Central memory CD4-positive, alpha-beta T cell (primary cell): ENCODE measurements at regions not wholly inside any gene's neighbourhood (a gene's known extent, or its start where the extent isn't known, plus 50 kb on each side); places are given as distances from the start of the nearest gene placed in this dataset.

ENCODE experiments used
- DNase-seq: peaks from one replicate; pipeline ENCODE4 v3.0.0; 2022

GRCh38 chr5:54927097-54927746 lies 58.2 kb downstream of the ESM1 start:
- DNase-seq: no peak

- DNase-seq: no peak
These were observed 60.9 kb downstream of the ESM1 start for GRCh38 chr5:54924487-54924886.

- no peak for DNase-seq
These were observed 68.1 kb downstream of the ESM1 start for GRCh38 chr5:54917323-54917722.

GRCh38 chr5:54915466-54916027 lies 69.8 kb downstream of the ESM1 start:
- DNase-seq: no peak

- no peak for DNase-seq
These were observed 73.4 kb downstream of the ESM1 start for GRCh38 chr5:54912021-54912420.

- no peak for DNase-seq
These were observed 75.2 kb downstream of the ESM1 start for GRCh38 chr5:54909911-54910870.

GRCh38 chr5:54908774-54909525 lies 76.4 kb downstream of the ESM1 start:
- DNase-seq: no peak

- peak; percentile 47 for DNase-seq
These were observed 79.4 kb downstream of the ESM1 start for GRCh38 chr5:54905942-54906537.

- no peak for DNase-seq
These were observed 80.1 kb downstream of the ESM1 start for GRCh38 chr5:54905246-54905795.

GRCh38 chr5:54904425-54904824 lies 81.0 kb downstream of the ESM1 start:
- no peak for DNase-seq

GRCh38 chr5:54902791-54903473 lies 82.5 kb downstream of the ESM1 start:
- DNase-seq: no peak

GRCh38 chr5:54900984-54901725 lies 84.2 kb downstream of the ESM1 start:
- no peak for DNase-seq

GRCh38 chr5:54897001-54897400 lies 88.4 kb downstream of the ESM1 start:
- no peak for DNase-seq

- no peak for DNase-seq
These were observed 89.5 kb downstream of the ESM1 start for GRCh38 chr5:54895816-54896341.

- DNase-seq: no peak
These were observed 90.2 kb downstream of the ESM1 start for GRCh38 chr5:54894957-54895815.

GRCh38 chr5:54889826-54890225 lies 95.6 kb downstream of the ESM1 start:
- DNase-seq: no peak

GRCh38 chr5:54887663-54888062 lies 97.7 kb downstream of the ESM1 start:
- DNase-seq: no peak

GRCh38 chr5:54886866-54887265 lies 98.5 kb downstream of the ESM1 start:
- no peak for DNase-seq

GRCh38 chr5:54885636-54886035 lies 99.8 kb downstream of the ESM1 start:
- no peak for DNase-seq

GRCh38 chr5:54884195-54884536 lies 101.2 kb downstream of the ESM1 start:
- no peak for DNase-seq
